ENCODE measurements at regions not wholly inside any gene's neighbourhood (a gene's known extent, or its start where the extent isn't known, plus 50 kb on each side); places are given as distances from the start of the nearest gene placed in this dataset.
"Not testable (repeated sequence)": the region's sequence is repeated elsewhere in the genome, so short reads cannot be mapped to it uniquely, and the experiment has no call there.

GRCh38 chr6:78639111-78640110, 227.9 kb upstream of the IRAK1BP1 start:
- intact Hi-C loops (cut with DNase I; ENCODE audit: low total_unique reads), result no loop called here
- Histone ChIP-seq H3K4me3 (no peak overlapping the region), H3K9me3 (peaks cover 0 to 20% (median 0%) of the 10 kb centered on the region in 4 donors), H3K4me1 (no peaks in the 10 kb centered on the region), H3K27ac (no peak overlapping the region), H3K27me3 (no peaks in the 10 kb centered on the region), H3K36me3 (no peaks in the 10 kb centered on the region)
- TF ChIP-seq CTCF (IDR thresholded peaks at IDR 0.05) (no peak), POLR2A (IDR thresholded peaks at IDR 0.05) (no peak), EP300 (IDR thresholded peaks at IDR 0.05) (no peak), POLR2AphosphoS5 (IDR thresholded peaks at IDR 0.05) (no peak)
- DNase-seq, result no peak
- WGBS, 5 donors, result 78 to 83% (median 83%) methylated on average over 7 of the region's 7 CpGs

- H3K4me3 ChIP-seq; intact Hi-C loops (cut with DNase I; ENCODE audit: low total_unique reads); DNase-seq; H3K27ac ChIP-seq; H3K4me1 ChIP-seq; H3K36me3 ChIP-seq; H3K27me3 ChIP-seq: not testable (repeated sequence)
- peaks cover 0 to 20% (median 0%) of the 10 kb centered on the region in 4 donors for H3K9me3 ChIP-seq
- WGBS, 5 donors, result 56 to 71% (median 67%) methylated on average over 6 of the region's 6 CpGs
Measured at GRCh38 chr6:78643976-78644375, 223.4 kb upstream of the IRAK1BP1 start.

GRCh38 chr6:78646542-78647415, 220.6 kb upstream of the IRAK1BP1 start:
- H3K27me3 ChIP-seq; DNase-seq; H3K4me3 ChIP-seq; H3K36me3 ChIP-seq; H3K4me1 ChIP-seq; intact Hi-C loops (cut with DNase I; ENCODE audit: low total_unique reads); H3K27ac ChIP-seq: not testable (repeated sequence)
- WGBS, 5 donors, result 76 to 85% (median 82%) methylated on average over 20 of the region's 20 CpGs
- H3K9me3 ChIP-seq, result peaks cover 0 to 16% (median 0%) of the 10 kb centered on the region in 4 donors

- not testable (repeated sequence) for H3K9me3 ChIP-seq
Measured at GRCh38 chr6:78665819-78666218, 201.5 kb upstream of the IRAK1BP1 start.

GRCh38 chr6:78666764-78667163, 200.6 kb upstream of the IRAK1BP1 start:
- WGBS, 5 donors, result 68 to 94% (median 78%) methylated on average over 1 of the region's 1 CpG
- intact Hi-C loops (cut with DNase I; ENCODE audit: low total_unique reads), result no loop called here
- H3K27ac ChIP-seq, result no peak overlapping the region
- no peak overlapping the region for H3K4me3 ChIP-seq
- no peaks in the 10 kb centered on the region for H3K4me1 ChIP-seq
- no peak for TF ChIP-seq EP300 (IDR thresholded peaks at IDR 0.05)
- no peak for TF ChIP-seq POLR2AphosphoS5 (IDR thresholded peaks at IDR 0.05)
- TF ChIP-seq POLR2A (IDR thresholded peaks at IDR 0.05), result no peak
- TF ChIP-seq CTCF (IDR thresholded peaks at IDR 0.05), result no peak
- H3K9me3 ChIP-seq, result no peaks in the 10 kb centered on the region
- no peak for DNase-seq
- H3K27me3 ChIP-seq, result no peaks in the 10 kb centered on the region
- H3K36me3 ChIP-seq, result no peaks in the 10 kb centered on the region

More at GRCh38 chr6:78665819-78666218, 201.5 kb upstream of the IRAK1BP1 start:
- DNase-seq; H3K27me3 ChIP-seq; H3K4me1 ChIP-seq; H3K27ac ChIP-seq; H3K36me3 ChIP-seq; H3K4me3 ChIP-seq; intact Hi-C loops (cut with DNase I; ENCODE audit: low total_unique reads): not testable (repeated sequence)
- 95 to 100% (median 96%) methylated on average over 3 of the region's 3 CpGs for WGBS, 5 donors
